ENCODE measurements at regions not wholly inside any gene's neighbourhood (a gene's known extent, or its start where the extent isn't known, plus 50 kb on each side); places are given as distances from the start of the nearest gene placed in this dataset.

DNA sequence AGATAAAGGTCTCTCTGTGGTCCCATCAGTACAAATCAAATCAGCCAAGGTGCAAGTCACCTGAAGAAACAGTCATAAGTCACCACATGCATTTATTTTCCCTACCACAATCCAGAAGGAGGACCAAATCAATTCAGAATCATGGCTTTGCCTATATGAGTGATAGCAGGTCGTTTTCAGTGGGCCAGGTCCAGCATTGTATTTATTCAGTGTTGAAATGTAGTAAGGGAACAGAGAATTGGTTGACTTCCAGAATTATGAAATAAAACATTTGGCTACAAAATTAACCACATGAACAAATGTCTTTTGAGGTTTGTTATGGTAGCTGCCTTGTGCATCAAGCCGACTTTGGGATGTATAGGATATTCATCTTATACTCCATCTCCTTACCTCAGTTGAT, 88.4 kb downstream of the POLR1F start:
- TF ChIP-seq, protein P1, sequence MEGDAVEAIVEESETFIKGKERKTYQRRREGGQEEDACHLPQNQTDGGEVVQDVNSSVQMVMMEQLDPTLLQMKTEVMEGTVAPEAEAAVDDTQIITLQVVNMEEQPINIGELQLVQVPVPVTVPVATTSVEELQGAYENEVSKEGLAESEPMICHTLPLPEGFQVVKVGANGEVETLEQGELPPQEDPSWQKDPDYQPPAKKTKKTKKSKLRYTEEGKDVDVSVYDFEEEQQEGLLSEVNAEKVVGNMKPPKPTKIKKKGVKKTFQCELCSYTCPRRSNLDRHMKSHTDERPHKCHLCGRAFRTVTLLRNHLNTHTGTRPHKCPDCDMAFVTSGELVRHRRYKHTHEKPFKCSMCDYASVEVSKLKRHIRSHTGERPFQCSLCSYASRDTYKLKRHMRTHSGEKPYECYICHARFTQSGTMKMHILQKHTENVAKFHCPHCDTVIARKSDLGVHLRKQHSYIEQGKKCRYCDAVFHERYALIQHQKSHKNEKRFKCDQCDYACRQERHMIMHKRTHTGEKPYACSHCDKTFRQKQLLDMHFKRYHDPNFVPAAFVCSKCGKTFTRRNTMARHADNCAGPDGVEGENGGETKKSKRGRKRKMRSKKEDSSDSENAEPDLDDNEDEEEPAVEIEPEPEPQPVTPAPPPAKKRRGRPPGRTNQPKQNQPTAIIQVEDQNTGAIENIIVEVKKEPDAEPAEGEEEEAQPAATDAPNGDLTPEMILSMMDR (IDR thresholded peaks at IDR 0.05): no peak
- TF ChIP-seq EP300 (IDR thresholded peaks at IDR 0.05): no peak

Data from gastroesophageal sphincter (tissue), 3 donors.